Retinal pigment epithelial cell (primary cell): ENCODE measurements at regions not wholly inside any gene's neighbourhood (a gene's known extent, or its start where the extent isn't known, plus 50 kb on each side); places are given as distances from the start of the nearest gene placed in this dataset.

Experiments used
- DNase-seq: peaks from one replicate; pipeline ENCODE4 v3.0.0-alpha.2; 2010; ENCODE audit warnings: low read depth
- H3K4me3 ChIP-seq: 2 replicates; pipeline ENCODE4 v1.5.1; 2011; ENCODE audit warnings: mild to moderate bottlenecking, low read length, control low read depth, moderate library complexity
- TF ChIP-seq, protein P1 (sequence below): conservative IDR thresholded peaks from 2 replicates; pipeline ENCODE4 v1.5.1; 2011; ENCODE audit warnings: low read depth, low read length, control low read depth, inconsistent platforms

DNA sequence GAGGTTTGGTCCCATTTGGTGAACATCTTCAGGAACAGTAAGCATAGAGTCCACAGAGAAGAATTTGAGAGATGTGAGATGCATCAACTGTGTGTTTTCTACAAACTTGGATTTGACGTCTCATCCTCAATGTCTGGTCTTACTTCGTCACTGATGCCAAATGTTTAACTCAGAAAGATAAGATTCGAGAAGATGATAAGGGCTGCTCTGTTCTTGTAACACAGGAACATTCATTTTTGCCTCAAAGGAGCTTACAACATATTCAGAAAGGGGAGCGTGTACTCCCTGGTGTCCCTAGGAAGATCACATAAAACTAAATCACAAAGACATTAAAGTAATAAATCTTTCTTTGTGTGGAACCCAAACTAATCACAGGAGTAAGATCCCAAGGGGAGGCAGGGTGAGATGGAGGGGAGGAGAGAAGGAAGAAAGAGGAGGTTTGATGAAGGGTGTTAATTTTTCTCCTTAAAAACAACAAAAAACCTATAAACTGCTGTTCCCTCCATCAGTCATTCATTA lies 247.7 kb upstream of the IRS2 start:
- TF ChIP-seq, protein P1, sequence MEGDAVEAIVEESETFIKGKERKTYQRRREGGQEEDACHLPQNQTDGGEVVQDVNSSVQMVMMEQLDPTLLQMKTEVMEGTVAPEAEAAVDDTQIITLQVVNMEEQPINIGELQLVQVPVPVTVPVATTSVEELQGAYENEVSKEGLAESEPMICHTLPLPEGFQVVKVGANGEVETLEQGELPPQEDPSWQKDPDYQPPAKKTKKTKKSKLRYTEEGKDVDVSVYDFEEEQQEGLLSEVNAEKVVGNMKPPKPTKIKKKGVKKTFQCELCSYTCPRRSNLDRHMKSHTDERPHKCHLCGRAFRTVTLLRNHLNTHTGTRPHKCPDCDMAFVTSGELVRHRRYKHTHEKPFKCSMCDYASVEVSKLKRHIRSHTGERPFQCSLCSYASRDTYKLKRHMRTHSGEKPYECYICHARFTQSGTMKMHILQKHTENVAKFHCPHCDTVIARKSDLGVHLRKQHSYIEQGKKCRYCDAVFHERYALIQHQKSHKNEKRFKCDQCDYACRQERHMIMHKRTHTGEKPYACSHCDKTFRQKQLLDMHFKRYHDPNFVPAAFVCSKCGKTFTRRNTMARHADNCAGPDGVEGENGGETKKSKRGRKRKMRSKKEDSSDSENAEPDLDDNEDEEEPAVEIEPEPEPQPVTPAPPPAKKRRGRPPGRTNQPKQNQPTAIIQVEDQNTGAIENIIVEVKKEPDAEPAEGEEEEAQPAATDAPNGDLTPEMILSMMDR: no peak
- no peak for DNase-seq
- no peak overlapping the region for H3K4me3 ChIP-seq

DNA sequence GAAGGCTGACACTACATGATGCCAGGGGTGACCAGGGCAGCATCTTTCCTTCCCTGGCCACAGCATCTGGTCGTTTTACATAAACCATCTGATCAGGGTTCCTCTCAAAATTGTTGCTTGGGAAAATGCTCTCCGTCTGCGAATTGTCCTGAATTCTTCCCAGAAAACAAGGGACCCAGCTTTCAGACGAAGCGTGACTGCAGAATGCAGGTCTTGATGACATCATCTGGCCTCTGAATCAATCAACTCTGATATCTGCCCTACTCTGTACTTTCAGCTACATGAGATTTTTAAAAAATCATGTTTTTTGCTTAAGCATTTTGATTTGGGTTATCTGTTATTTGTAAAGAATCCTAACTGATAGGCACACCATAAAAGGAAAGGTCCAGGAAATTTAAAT lies 246.6 kb upstream of the IRS2 start:
- TF ChIP-seq, protein P1: no peak
- H3K4me3 ChIP-seq: no peak overlapping the region
- no peak for DNase-seq

DNA sequence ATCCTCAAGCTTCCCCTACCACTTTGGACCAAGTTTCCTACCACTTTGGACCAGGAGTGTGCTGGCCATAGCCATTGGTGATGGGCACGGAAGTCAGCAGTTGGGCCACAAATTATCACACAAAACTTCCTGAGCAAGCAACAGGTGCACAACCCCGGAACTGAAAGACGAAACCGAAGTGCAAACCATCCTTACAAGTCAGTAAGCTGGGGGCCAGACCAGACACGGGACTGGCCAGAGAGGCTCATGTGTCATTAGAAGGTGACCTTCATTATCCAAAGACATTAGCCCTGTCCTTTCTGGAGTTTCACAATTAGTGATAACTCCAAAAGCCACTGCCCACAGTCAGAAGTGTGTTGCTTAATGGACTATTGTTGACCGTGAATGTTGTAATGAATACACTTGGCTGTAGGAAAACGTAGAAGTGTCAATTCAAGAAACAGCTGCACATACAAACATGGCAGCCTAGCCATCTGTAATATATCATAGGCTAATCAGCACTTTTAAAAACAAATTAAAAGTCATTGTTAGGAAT lies 244.1 kb upstream of the IRS2 start:
- DNase-seq: no peak
- TF ChIP-seq, protein P1: no peak

DNA sequence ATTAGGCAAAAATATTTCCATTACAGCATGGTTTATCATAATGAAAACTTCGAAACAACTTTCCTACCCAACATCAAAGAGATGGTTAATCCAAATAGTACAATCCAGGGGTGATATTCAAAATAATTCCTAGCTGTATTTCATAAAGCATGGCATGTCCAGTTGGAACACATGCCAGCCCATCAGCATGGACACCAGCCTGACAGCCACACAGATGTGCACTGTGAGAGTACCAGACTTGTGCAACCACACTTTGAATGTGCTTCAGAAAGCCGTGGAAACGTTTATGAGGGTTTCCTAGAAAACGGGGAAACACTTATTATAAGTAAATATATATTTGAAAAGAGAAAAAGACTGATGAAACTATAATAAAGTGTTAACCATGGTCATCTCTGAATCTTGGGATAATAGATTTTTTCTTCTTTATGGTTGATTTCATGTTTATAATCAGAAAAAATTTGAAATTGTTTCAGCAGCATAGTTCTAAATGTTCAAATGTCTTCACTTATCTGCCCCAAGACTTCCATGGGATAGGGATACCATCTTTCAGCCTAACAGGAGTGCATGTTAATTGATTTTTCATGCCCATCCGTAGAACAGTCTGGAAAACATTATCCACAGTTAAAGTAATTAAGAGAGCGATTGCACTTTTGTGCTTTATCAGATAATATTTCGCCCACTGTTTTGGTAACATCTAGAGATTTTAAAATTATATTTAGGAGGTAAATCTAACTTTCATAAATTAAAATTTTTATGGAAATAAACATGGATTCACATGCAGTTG lies 242.6 kb upstream of the IRS2 start:
- TF ChIP-seq, protein P1: no peak
- no peak overlapping the region for H3K4me3 ChIP-seq
- no peak for DNase-seq

More for the DNA sequence above, 244.1 kb upstream of the IRS2 start:
- no peak overlapping the region for H3K4me3 ChIP-seq

DNA sequence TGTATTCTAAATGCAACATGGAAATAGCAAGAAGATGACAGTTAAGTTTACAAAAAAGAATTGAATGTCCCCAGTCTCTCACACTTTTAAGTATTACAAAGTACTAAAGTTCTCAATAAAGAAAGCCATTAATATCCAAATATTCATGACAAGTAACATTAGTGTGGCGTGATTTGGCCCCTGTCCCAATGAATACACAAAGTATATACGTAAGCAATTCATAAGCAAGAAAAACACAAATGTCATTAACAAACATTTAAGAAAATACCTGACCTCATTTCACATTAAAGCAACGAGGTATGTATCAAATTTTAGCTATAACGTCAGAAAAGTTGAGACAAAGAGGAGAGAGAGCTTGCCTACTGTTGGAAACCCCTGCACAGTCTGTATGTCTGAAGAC lies 241.9 kb upstream of the IRS2 start:
- H3K4me3 ChIP-seq: no peak overlapping the region
- no peak for DNase-seq
- TF ChIP-seq, protein P1: no peak

DNA sequence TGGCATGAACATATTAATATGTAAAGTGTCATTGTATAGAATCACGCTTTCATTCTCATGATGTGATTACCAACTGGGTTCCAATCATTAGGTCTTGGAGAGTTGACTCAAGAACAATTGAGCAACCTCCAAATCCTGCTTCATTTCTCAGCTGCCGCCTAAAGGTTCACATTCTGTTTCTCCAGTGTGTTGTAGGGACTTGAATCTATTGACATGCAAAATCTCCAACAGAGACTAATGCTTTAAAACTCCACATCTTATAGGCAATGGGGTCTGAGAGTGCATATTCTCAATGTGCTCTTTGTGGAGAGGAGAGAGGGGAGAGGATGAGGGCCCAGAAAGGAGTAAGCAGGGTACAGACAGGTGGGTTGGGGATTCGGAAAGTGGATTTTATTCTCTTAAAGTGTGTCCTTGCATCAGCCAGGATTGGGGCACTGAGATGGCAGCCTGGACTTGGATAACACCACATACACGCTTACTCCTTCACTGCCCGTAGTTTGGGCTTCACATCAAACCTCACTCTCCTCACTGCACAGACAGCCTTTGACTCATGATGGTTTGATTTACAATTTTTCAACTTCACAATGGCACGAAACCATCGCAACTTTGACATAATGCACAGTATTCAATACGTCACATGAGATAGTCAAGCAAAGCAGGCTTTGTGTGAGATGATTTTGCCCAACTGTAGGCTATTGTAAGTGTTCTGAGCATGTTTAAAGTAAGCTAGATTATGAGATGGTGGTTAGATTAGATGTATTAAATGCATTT lies 241.3 kb upstream of the IRS2 start:
- H3K4me3 ChIP-seq: no peak overlapping the region
- TF ChIP-seq, protein P1: no peak
- DNase-seq: no peak
